MCF 10A (cell line): ENCODE measurements at regions not wholly inside any gene's neighbourhood (a gene's known extent, or its start where the extent isn't known, plus 50 kb on each side); places are given as distances from the start of the nearest gene placed in this dataset.

Experiments used
- BruUV-seq: library from RNA; stranded (reverse); fragments of 400-500 nt; replicated peaks from 2 replicates; lab custom pipeline; 2021; lab: Mats Ljungman, UMichigan
- CTCF ChIA-PET: fragments of 300-600 bp; sonication (Branson Sonifier 250); formaldehyde crosslinking; extraction: SDS; loops from one replicate; lab custom pipeline; 2021; ENCODE audit warnings: antibody characterized with exemption, inconsistent platforms; lab: Yijun Ruan, JAX
- POLR2A ChIA-PET: fragments of 300-600, 350-650 bp; sonication (Branson Sonifier 250); formaldehyde crosslinking; extraction: SDS; loops from one replicate; lab custom pipeline; 2020; ENCODE audit warnings: antibody characterized with exemption, inconsistent platforms; lab: Yijun Ruan, JAX
- DNase-seq: peaks from one replicate; pipeline ENCODE4 v3.0.0-alpha.2; 2018; ENCODE audit not compliant: unreplicated experiment
- H3K27ac Mint-ChIP-seq: one replicate; pipeline ENCODE4 v1.8.0; 2022; ENCODE audit warnings: mild to moderate bottlenecking, low read depth, mixed read lengths; ENCODE audit not compliant: unreplicated experiment
- H3K27me3 Mint-ChIP-seq: one replicate; pipeline ENCODE4 v1.8.0; 2022; ENCODE audit warnings: mixed read lengths; ENCODE audit not compliant: insufficient read depth, unreplicated experiment
- H3K36me3 Mint-ChIP-seq: one replicate; pipeline ENCODE4 v1.8.0; 2022; ENCODE audit warnings: mild to moderate bottlenecking, moderate library complexity, mixed read lengths; ENCODE audit not compliant: insufficient read depth, unreplicated experiment
- H3K4me1 Mint-ChIP-seq: one replicate; pipeline ENCODE4 v1.8.0; 2022; ENCODE audit warnings: mixed read lengths; ENCODE audit not compliant: insufficient read depth, unreplicated experiment
- H3K4me3 Mint-ChIP-seq: one replicate; pipeline ENCODE4 v1.8.0; 2022; ENCODE audit warnings: mild to moderate bottlenecking, moderate library complexity, mixed read lengths; ENCODE audit not compliant: unreplicated experiment
- H3K9me3 Mint-ChIP-seq: one replicate; pipeline ENCODE4 v1.8.0; 2022; ENCODE audit warnings: mixed read lengths; ENCODE audit not compliant: unreplicated experiment
- intact Hi-C: fragments of 100-400 bp; cut with micrococcal nuclease; formaldehyde crosslinking; loops from 2 replicates; pipeline ENCODE4 v1.14.1; 2022
- TF ChIP-seq, protein P1 (sequence below): fragments of 200-600 bp; IDR thresholded peaks from one replicate; pipeline ENCODE4 v1.8.0; 2022; ENCODE audit warnings: antibody characterized with exemption, mild to moderate bottlenecking; ENCODE audit not compliant: unreplicated experiment

DNA sequence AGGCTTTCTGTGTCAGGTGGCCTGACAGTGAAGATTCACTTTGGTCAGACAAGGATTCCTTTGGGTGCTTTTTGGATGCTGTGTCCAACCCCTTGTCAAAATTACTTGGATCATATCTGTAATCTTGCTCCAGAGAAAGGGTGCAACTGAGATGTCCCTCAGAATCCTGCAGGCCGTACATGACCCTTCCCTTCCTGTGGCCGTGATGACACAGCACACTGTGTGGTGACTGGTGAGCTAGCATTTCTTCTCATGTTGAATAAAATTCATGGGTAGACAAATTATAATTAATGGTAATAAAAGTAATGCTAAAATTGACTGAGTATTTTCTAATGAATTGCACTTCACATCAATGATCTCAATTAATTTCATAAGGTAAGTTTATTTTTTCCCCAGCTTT, 356.2 kb downstream of the LPIN1 start:
- DNase-seq, result no peak
- Mint-ChIP-seq H3K27ac (no peak overlapping the region), H3K36me3 (no peaks in the 10 kb centered on the region), H3K4me3 (no peak overlapping the region), H3K9me3 (no peaks in the 10 kb centered on the region), H3K27me3 (no peaks in the 10 kb centered on the region), H3K4me1 (peaks cover 23% of the 10 kb centered on the region)
- BruUV-seq, result no TSS peak
- ChIA-PET CTCF (interaction anchor here (0.6 kb wide), 2 partner anchors 9 to 151 kb away, joined by 4 to 5 read pairs; no protein-coding TSS in a partner anchor), POLR2A (no interaction called here)
- intact Hi-C loops, result no loop called here
- TF ChIP-seq, protein P1, sequence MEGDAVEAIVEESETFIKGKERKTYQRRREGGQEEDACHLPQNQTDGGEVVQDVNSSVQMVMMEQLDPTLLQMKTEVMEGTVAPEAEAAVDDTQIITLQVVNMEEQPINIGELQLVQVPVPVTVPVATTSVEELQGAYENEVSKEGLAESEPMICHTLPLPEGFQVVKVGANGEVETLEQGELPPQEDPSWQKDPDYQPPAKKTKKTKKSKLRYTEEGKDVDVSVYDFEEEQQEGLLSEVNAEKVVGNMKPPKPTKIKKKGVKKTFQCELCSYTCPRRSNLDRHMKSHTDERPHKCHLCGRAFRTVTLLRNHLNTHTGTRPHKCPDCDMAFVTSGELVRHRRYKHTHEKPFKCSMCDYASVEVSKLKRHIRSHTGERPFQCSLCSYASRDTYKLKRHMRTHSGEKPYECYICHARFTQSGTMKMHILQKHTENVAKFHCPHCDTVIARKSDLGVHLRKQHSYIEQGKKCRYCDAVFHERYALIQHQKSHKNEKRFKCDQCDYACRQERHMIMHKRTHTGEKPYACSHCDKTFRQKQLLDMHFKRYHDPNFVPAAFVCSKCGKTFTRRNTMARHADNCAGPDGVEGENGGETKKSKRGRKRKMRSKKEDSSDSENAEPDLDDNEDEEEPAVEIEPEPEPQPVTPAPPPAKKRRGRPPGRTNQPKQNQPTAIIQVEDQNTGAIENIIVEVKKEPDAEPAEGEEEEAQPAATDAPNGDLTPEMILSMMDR, result no peak

DNA sequence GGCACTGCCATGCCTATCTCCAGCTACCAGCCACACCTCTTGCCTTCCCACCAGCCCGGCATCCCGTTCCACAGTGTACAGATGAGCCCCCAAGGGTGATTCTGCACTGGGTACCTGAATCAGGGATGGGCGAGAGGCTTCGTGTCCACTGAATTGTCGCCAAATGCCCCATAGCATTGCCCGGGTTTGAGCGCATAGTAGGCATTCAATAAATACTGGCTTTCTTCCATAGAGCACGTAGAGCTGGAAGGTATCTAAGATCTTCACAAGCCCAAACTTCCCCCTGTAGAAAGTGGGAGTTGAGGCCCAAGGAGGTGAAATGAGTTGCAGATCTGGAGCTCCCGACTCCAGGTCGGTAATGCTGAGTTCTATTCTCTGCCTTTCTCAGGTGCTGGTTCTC, 358.7 kb downstream of the LPIN1 start:
- Mint-ChIP-seq H3K9me3 (no peaks in the 10 kb centered on the region), H3K4me1 (peaks cover 20% of the 10 kb centered on the region), H3K27me3 (no peaks in the 10 kb centered on the region), H3K4me3 (no peak overlapping the region), H3K36me3 (no peaks in the 10 kb centered on the region), H3K27ac (no peak overlapping the region)
- ChIA-PET POLR2A (interaction anchor here (0.5 to 1.7 kb wide), 4 partner anchors 10 to 850 kb away, joined by 3 to 5 read pairs (median 3); no protein-coding TSS in a partner anchor), CTCF (no interaction called here)
- TF ChIP-seq, protein P1, result no peak
- no TSS peak for BruUV-seq
- no peak for DNase-seq
- intact Hi-C loops, result loop anchor here (5.0 kb wide), 1 partner anchor 612 kb away; the partner anchor contains the start of gene TRIB2

DNA sequence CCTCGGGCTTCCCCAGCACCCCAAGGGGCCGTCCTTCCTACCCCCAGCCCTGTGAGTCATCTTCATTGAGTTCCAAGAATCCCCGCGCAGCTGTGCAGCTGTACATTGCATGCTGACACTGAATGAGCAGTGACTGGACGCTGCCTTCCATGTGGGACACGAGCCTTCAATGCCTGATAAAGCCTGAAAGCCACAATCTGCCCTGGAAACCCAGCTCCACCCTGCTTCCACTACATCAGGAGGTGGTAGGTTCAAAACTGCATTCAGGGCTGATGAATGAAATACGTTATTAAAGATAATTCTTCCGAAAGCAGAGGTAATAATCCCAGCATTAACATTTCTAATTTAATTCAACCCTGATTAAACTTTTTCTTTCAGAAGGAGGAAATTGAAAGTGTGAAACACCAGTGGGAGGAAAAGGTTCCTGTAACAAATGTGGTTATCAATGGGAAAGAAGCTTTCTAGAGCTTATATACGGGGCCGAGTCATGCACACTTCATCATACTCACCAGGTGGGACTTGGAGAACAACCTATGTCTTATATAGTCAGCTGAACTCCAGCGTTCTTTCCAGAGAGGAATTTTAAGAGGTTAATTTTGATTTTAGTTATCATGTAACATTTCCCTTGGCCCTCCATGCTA, 360.1 kb downstream of the LPIN1 start:
- no peaks in the 10 kb centered on the region for H3K36me3 Mint-ChIP-seq
- TF ChIP-seq, protein P1, result no peak
- DNase-seq, result peak; percentile 97
- H3K27me3 Mint-ChIP-seq, result no peaks in the 10 kb centered on the region
- BruUV-seq, result no TSS peak
- no peaks in the 10 kb centered on the region for H3K9me3 Mint-ChIP-seq
- ChIA-PET CTCF (interaction anchor here (0.6 to 1.1 kb wide), 3 partner anchors 35 to 196 kb away, joined by 3 to 5 read pairs (median 3); no protein-coding TSS in a partner anchor), POLR2A (interaction anchor here (1.2 to 1.9 kb wide), 4 partner anchors 11 to 345 kb away, joined by 3 to 6 read pairs (median 5); no protein-coding TSS in a partner anchor)
- H3K27ac Mint-ChIP-seq, result peak overlapping the region; percentile 79
- peaks cover 20% of the 10 kb centered on the region for H3K4me1 Mint-ChIP-seq
- intact Hi-C loops, result loop anchor here (1.0 to 5.0 kb wide), 2 partner anchors 243 to 611 kb away; partner anchors contain the start of gene TRIB2
- peak overlapping the region; percentile 56 for H3K4me3 Mint-ChIP-seq

DNA sequence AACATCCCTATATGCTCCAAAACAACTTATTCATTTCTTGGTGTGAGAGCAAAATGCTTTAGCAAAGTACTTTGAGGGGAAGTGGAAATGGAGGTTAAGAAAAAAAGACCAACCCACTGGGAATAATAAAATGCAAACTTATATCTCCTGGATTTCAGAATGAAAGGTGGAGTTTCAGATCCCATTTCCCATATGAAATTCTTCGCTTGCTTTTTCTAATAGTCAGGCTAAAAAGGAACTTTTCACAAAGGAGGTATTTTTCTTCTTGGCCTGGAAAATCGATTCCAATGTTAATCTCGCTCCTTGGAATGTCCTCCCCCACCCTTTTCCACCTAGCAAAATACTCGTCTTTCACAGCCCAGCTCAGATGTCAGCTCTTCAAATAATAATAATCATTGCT, 360.9 kb downstream of the LPIN1 start:
- peaks cover 20% of the 10 kb centered on the region for H3K4me1 Mint-ChIP-seq
- ChIA-PET CTCF (interaction anchor here (0.6 to 1.1 kb wide), 3 partner anchors 10 to 195 kb away, joined by 3 to 5 read pairs (median 5); no protein-coding TSS in a partner anchor), POLR2A (interaction anchor here (1.2 to 1.9 kb wide), 2 partner anchors 46 to 50 kb away, joined by 3 to 5 read pairs; no protein-coding TSS in a partner anchor)
- H3K27me3 Mint-ChIP-seq, result no peaks in the 10 kb centered on the region
- TF ChIP-seq, protein P1, result no peak
- BruUV-seq, result no TSS peak
- intact Hi-C loops, result loop anchor here (5.0 kb wide), 1 partner anchor 610 kb away; the partner anchor contains the start of gene TRIB2
- H3K4me3 Mint-ChIP-seq, result no peak overlapping the region
- no peak for DNase-seq
- no peaks in the 10 kb centered on the region for H3K36me3 Mint-ChIP-seq
- H3K27ac Mint-ChIP-seq, result no peak overlapping the region
- H3K9me3 Mint-ChIP-seq, result no peaks in the 10 kb centered on the region
